Panc1 (cell line): ENCODE measurements at regions not wholly inside any gene's neighbourhood (a gene's known extent, or its start where the extent isn't known, plus 50 kb on each side); places are given as distances from the start of the nearest gene placed in this dataset.
"Not testable (repeated sequence)": the region's sequence is repeated elsewhere in the genome, so short reads cannot be mapped to it uniquely, and the experiment has no call there.

ENCODE experiments used
- ATAC-seq: fragments of 200-7000 bp; cut with Tn5 transposase; 2 replicates; pipeline ENCODE4 v1.9.1; 2020; ENCODE audit warnings: mild to moderate bottlenecking, moderate library complexity
- BruUV-seq: library from RNA; stranded (reverse); fragments of 400-500 nt; replicated peaks from 2 replicates; lab custom pipeline; 2021; lab: Mats Ljungman, UMichigan
- CTCF ChIA-PET: fragments of 300-600 bp; sonication (Branson Sonifier 250); formaldehyde crosslinking; loops from one replicate; lab custom pipeline; 2022; ENCODE audit warnings: antibody characterized with exemption; lab: Charles Lee
- POLR2A ChIA-PET: fragments of 300-600 bp; sonication (Branson Sonifier 250); formaldehyde crosslinking; loops from one replicate; lab custom pipeline; 2022; ENCODE audit warnings: antibody characterized with exemption; lab: Charles Lee
- DNase-seq: peaks from one replicate; pipeline ENCODE4 v3.0.0-alpha.2; 2010; ENCODE audit warnings: low read depth, low spot score
- H3K27ac ChIP-seq: 2 replicates; pipeline ENCODE4 v1.5.1; 2011; ENCODE audit warnings: mild to moderate bottlenecking, low read length, inconsistent platforms
- H3K27me3 ChIP-seq: fragments of 200-500 bp; sonication (Bioruptor generic); 2 replicates; pipeline ENCODE4 v1.6.0; 2014; ENCODE audit warnings: low read length, inconsistent platforms; ENCODE audit not compliant: control insufficient read depth, insufficient read depth
- H3K36me3 ChIP-seq: fragments of 200-500 bp; sonication (Bioruptor generic); 2 replicates; pipeline ENCODE4 v1.5.1; 2014; ENCODE audit warnings: inconsistent platforms, mild to moderate bottlenecking, low read length, moderate library complexity; ENCODE audit not compliant: control insufficient read depth, insufficient read depth
- H3K4me1 ChIP-seq: 2 replicates; pipeline ENCODE4 v1.5.1; 2011; ENCODE audit warnings: inconsistent platforms, mild to moderate bottlenecking, low read length, moderate library complexity; ENCODE audit not compliant: control insufficient read depth, insufficient read depth
- H3K4me3 ChIP-seq, 2 experiments: 2 replicates each; pipeline ENCODE4 v1.5.1; 2011 to 2012; ENCODE audit warnings: low read depth in 2 of 2, low read length in 2 of 2, mild to moderate bottlenecking in 2 of 2, inconsistent platforms in 1 of 2, moderate library complexity in 1 of 2
- H3K9me3 ChIP-seq: fragments of 200-500 bp; sonication (Bioruptor generic); 2 replicates; pipeline ENCODE4 v1.5.1; 2014; ENCODE audit warnings: low read depth, mild to moderate bottlenecking, inconsistent platforms, low read length, moderate library complexity; ENCODE audit not compliant: control insufficient read depth, insufficient read depth
- POLR2AphosphoS5 ChIP-seq: IDR thresholded peaks from 2 replicates; pipeline ENCODE4 v1.6.1; 2012; ENCODE audit warnings: mild to moderate bottlenecking, low read depth, low read length, moderate library complexity
- SIN3A ChIP-seq: IDR thresholded peaks from 2 replicates; pipeline ENCODE4 v1.6.1; 2012; ENCODE audit warnings: low read depth, mild to moderate bottlenecking, low read length, moderate library complexity, borderline replicate concordance; ENCODE audit not compliant: insufficient read depth
- TCF7L2 ChIP-seq: IDR thresholded peaks from 2 replicates; pipeline ENCODE4 v1.6.1; 2011; ENCODE audit warnings: mild to moderate bottlenecking, low read depth, low read length, inconsistent platforms
- in situ Hi-C: cut with HindIII; loops from 2 replicates; pipeline ENCODE4 v1.10.0; 2016; ENCODE audit warnings: low sequenced_read_pairs, low pct_unique_long_range_greater_than_20kb
- intact Hi-C: fragments of 100-400 bp; cut with micrococcal nuclease; formaldehyde crosslinking; loops from one replicate; pipeline ENCODE4 v1.10.0; 2022; ENCODE audit not compliant: unreplicated experiment
- TF ChIP-seq, protein P1 (sequence below): fragments of 450-650 bp; IDR thresholded peaks from 2 replicates; pipeline ENCODE4 v1.5.1; 2017; ENCODE audit warnings: mild to moderate bottlenecking
- TF ChIP-seq, protein P2 (sequence below), 2 experiments: IDR thresholded peaks; 2 replicates each; pipeline ENCODE4 v1.6.1; 2011 to 2012; ENCODE audit warnings: low read depth in 2 of 2, control low read depth in 1 of 2, low read length in 1 of 2, mild to moderate bottlenecking in 1 of 2, moderate library complexity in 1 of 2; ENCODE audit not compliant: insufficient read depth in 1 of 2

DNA sequence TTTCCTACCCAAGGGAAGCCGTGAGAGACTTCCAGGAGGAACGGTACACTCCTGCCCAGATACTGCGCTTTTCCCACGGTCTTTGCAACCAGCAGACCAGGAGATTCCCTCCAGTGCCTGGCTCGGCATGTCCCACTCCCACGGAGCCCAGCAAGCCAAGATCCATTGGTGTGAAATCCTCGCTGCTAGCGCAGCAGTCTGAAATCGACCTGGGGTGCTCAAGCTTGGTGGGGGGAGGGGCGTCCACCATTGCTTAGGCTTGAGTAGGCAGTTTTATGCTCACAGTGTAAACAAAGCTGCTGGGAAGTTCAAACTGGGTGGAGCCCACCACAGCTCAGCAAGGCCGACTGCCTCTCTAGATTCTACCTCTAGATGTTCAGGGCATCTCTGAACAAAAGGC, 284.8 kb upstream of the FGF13 start:
- Histone ChIP-seq H3K9me3 (no peaks in the 10 kb centered on the region), H3K27ac (no peak overlapping the region), H3K27me3 (no peaks in the 10 kb centered on the region), H3K4me1 (no peaks in the 10 kb centered on the region), H3K36me3 (no peaks in the 10 kb centered on the region), H3K4me3 (no peak overlapping the region)
- ChIA-PET CTCF (no interaction called here), POLR2A (no interaction called here)
- TF ChIP-seq TCF7L2 (no peak), SIN3A (no peak), POLR2AphosphoS5 (no peak)
- TF ChIP-seq, protein P1, sequence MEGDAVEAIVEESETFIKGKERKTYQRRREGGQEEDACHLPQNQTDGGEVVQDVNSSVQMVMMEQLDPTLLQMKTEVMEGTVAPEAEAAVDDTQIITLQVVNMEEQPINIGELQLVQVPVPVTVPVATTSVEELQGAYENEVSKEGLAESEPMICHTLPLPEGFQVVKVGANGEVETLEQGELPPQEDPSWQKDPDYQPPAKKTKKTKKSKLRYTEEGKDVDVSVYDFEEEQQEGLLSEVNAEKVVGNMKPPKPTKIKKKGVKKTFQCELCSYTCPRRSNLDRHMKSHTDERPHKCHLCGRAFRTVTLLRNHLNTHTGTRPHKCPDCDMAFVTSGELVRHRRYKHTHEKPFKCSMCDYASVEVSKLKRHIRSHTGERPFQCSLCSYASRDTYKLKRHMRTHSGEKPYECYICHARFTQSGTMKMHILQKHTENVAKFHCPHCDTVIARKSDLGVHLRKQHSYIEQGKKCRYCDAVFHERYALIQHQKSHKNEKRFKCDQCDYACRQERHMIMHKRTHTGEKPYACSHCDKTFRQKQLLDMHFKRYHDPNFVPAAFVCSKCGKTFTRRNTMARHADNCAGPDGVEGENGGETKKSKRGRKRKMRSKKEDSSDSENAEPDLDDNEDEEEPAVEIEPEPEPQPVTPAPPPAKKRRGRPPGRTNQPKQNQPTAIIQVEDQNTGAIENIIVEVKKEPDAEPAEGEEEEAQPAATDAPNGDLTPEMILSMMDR = no peak
- TF ChIP-seq, protein P2, sequence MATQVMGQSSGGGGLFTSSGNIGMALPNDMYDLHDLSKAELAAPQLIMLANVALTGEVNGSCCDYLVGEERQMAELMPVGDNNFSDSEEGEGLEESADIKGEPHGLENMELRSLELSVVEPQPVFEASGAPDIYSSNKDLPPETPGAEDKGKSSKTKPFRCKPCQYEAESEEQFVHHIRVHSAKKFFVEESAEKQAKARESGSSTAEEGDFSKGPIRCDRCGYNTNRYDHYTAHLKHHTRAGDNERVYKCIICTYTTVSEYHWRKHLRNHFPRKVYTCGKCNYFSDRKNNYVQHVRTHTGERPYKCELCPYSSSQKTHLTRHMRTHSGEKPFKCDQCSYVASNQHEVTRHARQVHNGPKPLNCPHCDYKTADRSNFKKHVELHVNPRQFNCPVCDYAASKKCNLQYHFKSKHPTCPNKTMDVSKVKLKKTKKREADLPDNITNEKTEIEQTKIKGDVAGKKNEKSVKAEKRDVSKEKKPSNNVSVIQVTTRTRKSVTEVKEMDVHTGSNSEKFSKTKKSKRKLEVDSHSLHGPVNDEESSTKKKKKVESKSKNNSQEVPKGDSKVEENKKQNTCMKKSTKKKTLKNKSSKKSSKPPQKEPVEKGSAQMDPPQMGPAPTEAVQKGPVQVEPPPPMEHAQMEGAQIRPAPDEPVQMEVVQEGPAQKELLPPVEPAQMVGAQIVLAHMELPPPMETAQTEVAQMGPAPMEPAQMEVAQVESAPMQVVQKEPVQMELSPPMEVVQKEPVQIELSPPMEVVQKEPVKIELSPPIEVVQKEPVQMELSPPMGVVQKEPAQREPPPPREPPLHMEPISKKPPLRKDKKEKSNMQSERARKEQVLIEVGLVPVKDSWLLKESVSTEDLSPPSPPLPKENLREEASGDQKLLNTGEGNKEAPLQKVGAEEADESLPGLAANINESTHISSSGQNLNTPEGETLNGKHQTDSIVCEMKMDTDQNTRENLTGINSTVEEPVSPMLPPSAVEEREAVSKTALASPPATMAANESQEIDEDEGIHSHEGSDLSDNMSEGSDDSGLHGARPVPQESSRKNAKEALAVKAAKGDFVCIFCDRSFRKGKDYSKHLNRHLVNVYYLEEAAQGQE (IDR thresholded peaks at IDR 0.05; ENCODE audit: insufficient read depth in 1 of 2, low read depth in 2 of 2, low read length in 1 of 2) = no peak
- in situ Hi-C loops (no loop called here), intact Hi-C loops (no loop called here)
- no TSS peak for BruUV-seq
- DNase-seq = no peak
- ATAC-seq = no peak

DNA sequence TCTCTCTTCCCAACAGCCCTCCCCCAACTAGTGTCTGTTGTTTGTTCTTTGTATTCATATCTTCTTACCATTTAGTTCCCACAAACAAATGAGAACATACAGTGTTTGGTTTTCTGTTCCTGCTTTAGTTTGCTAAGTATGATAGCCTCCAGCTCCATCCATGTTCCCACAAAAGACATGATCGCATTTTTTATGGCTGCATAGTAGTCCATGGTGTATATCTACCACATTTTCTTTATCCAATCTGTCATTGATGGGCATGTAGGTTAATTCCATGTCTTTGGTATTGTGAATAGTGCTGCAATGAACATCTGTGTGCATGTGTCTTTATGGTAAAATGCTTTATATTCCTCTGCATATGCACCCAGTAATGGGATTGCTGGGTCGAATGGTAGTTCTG, 283.9 kb upstream of the FGF13 start:
- Histone ChIP-seq H3K9me3 (no peaks in the 10 kb centered on the region), H3K4me1 (no peaks in the 10 kb centered on the region), H3K27ac (no peak overlapping the region), H3K27me3 (no peaks in the 10 kb centered on the region), H3K36me3 (no peaks in the 10 kb centered on the region), H3K4me3 (no peak overlapping the region)
- ATAC-seq (no peak), DNase-seq (no peak)
- TF ChIP-seq, protein P1 = no peak
- TF ChIP-seq SIN3A (no peak), POLR2AphosphoS5 (no peak), TCF7L2 (no peak)
- TF ChIP-seq, protein P2 (IDR thresholded peaks at IDR 0.05; ENCODE audit: insufficient read depth in 1 of 2, low read depth in 2 of 2, low read length in 1 of 2) = no peak
- POLR2A ChIA-PET = no interaction called here
- intact Hi-C loops = no loop called here
- CTCF ChIA-PET = no interaction called here
- no TSS peak for BruUV-seq
- in situ Hi-C loops = no loop called here

DNA sequence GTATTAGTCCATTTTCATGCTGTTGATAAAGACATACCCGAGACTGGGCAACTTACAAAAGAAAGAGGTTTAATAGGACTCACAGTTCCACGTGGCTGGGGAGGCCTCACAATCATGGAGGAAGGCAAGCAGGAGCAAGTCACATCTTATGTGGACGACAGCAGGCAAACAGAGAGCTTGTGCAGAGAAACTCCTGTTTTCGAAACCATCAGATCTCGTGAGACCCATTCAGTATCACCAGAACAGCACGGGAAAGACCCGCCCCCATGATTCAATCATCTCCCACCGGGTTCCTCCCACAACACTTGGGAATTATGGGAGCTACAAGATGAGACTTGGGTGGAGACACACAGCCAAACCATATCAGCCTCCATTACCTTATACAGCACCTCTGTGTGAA, 278.9 kb upstream of the FGF13 start:
- POLR2A ChIA-PET, in situ Hi-C loops, ATAC-seq, CTCF ChIA-PET, H3K4me1 ChIP-seq, H3K27me3 ChIP-seq, BruUV-seq, H3K27ac ChIP-seq, H3K9me3 ChIP-seq, intact Hi-C loops, H3K36me3 ChIP-seq, H3K4me3 ChIP-seq, DNase-seq: not testable (repeated sequence)
